Forelimb muscle (tissue), 1 donor: ENCODE measurements at regions not wholly inside any gene's neighbourhood (a gene's known extent, or its start where the extent isn't known, plus 50 kb on each side); places are given as distances from the start of the nearest gene placed in this dataset.

Source experiments
- DNase-seq: peaks from one replicate; pipeline ENCODE4 v3.0.0-alpha.2; 2013; ENCODE audit warnings: low read depth

GRCh38 chr3:177530908-177531307 is 333.6 kb upstream of the TBL1XR1 start:
- no peak for DNase-seq

GRCh38 chr3:177536873-177537272 is 339.6 kb upstream of the TBL1XR1 start:
- DNase-seq, result no peak

- no peak for DNase-seq
Observed at GRCh38 chr3:177537612-177538011, 340.3 kb upstream of the TBL1XR1 start.

- DNase-seq, result no peak
Observed at GRCh38 chr3:177538048-177538749, 340.9 kb upstream of the TBL1XR1 start.

GRCh38 chr3:177538750-177539730 is 341.8 kb upstream of the TBL1XR1 start:
- DNase-seq, result no peak

GRCh38 chr3:177541541-177541940 is 344.3 kb upstream of the TBL1XR1 start:
- DNase-seq, result no peak

GRCh38 chr3:177545964-177546363 is 348.7 kb upstream of the TBL1XR1 start:
- DNase-seq, result peak; percentile 25

- DNase-seq, result no peak
Observed at GRCh38 chr3:177547711-177548350, 350.5 kb upstream of the TBL1XR1 start.

- DNase-seq, result no peak
Observed at GRCh38 chr3:177550667-177551066, 353.4 kb upstream of the TBL1XR1 start.

- no peak for DNase-seq
Observed at GRCh38 chr3:177551431-177551836, 354.2 kb upstream of the TBL1XR1 start.

GRCh38 chr3:177552051-177552450 is 354.8 kb upstream of the TBL1XR1 start:
- DNase-seq, result no peak

GRCh38 chr3:177553012-177553411 is 355.7 kb upstream of the TBL1XR1 start:
- DNase-seq, result no peak

- DNase-seq, result no peak
Observed at GRCh38 chr3:177553579-177553978, 356.3 kb upstream of the TBL1XR1 start.

GRCh38 chr3:177554895-177555759 is 357.8 kb upstream of the TBL1XR1 start:
- DNase-seq, result no peak

GRCh38 chr3:177557548-177557947 is 360.3 kb upstream of the TBL1XR1 start:
- no peak for DNase-seq

GRCh38 chr3:177561365-177561764 is 364.1 kb upstream of the TBL1XR1 start:
- DNase-seq, result no peak

- DNase-seq, result no peak
Observed at GRCh38 chr3:177561769-177562392, 364.6 kb upstream of the TBL1XR1 start.

- DNase-seq, result no peak
Observed at GRCh38 chr3:177563243-177563780, 366.0 kb upstream of the TBL1XR1 start.

- DNase-seq, result no peak
Observed at GRCh38 chr3:177563792-177564191, 366.5 kb upstream of the TBL1XR1 start.

GRCh38 chr3:177565981-177566380 is 368.7 kb upstream of the TBL1XR1 start:
- no peak for DNase-seq

- no peak for DNase-seq
Observed at GRCh38 chr3:177567833-177568232, 370.6 kb upstream of the TBL1XR1 start.
